H54 (cell line): ENCODE measurements at regions not wholly inside any gene's neighbourhood (a gene's known extent, or its start where the extent isn't known, plus 50 kb on each side); places are given as distances from the start of the nearest gene placed in this dataset.

ENCODE experiments used
- DNase-seq: peaks from one replicate; pipeline ENCODE4 v3.0.0; 2011; ENCODE audit warnings: low spot score, mixed read lengths; ENCODE audit not compliant: insufficient read length
- FAIRE-seq: peaks from 3 replicates; lab custom pipeline; 2011; peaks lifted over from hg19 to GRCh38; lab: Jason Lieb, UNC
- POLR2A ChIP-seq: IDR thresholded peaks from 2 replicates; pipeline ENCODE4 v1.6.1; 2011; ENCODE audit warnings: low read depth, mild to moderate bottlenecking, low read length

GRCh38 chr20:20835897-20836296 lies 123.5 kb upstream of the RALGAPA2 start:
- FAIRE-seq (no peak), DNase-seq (no peak)
- TF ChIP-seq POLR2A, result no peak

GRCh38 chr20:20834008-20834407 lies 121.6 kb upstream of the RALGAPA2 start:
- no peak for DNase-seq
- no peak for FAIRE-seq
- no peak for TF ChIP-seq POLR2A

GRCh38 chr20:20832715-20833114 lies 120.3 kb upstream of the RALGAPA2 start:
- FAIRE-seq (no peak), DNase-seq (no peak)
- no peak for TF ChIP-seq POLR2A

- TF ChIP-seq POLR2A, result no peak
- DNase-seq (no peak), FAIRE-seq (no peak)
These were observed 119.3 kb upstream of the RALGAPA2 start for GRCh38 chr20:20831794-20832193.

- DNase-seq, result no peak
- no peak for FAIRE-seq
- TF ChIP-seq POLR2A, result no peak
These were observed 117.2 kb upstream of the RALGAPA2 start for GRCh38 chr20:20829681-20830080.

- DNase-seq (no peak), FAIRE-seq (no peak)
- TF ChIP-seq POLR2A, result no peak
These were observed 115.7 kb upstream of the RALGAPA2 start for GRCh38 chr20:20827992-20828597.

GRCh38 chr20:20824924-20825584 lies 112.6 kb upstream of the RALGAPA2 start:
- no peak for FAIRE-seq
- TF ChIP-seq POLR2A, result no peak

GRCh38 chr20:20823476-20823881 lies 111.0 kb upstream of the RALGAPA2 start:
- DNase-seq (no peak), FAIRE-seq (no peak)
- no peak for TF ChIP-seq POLR2A

More at GRCh38 chr20:20824924-20825584, 112.6 kb upstream of the RALGAPA2 start:
- DNase-seq, result peak; percentile 46

- FAIRE-seq (no peak), DNase-seq (no peak)
These were observed 109.2 kb upstream of the RALGAPA2 start for GRCh38 chr20:20821484-20822260.

GRCh38 chr20:20820785-20821483 lies 108.5 kb upstream of the RALGAPA2 start:
- FAIRE-seq (no peak), DNase-seq (no peak)
- no peak for TF ChIP-seq POLR2A

More at GRCh38 chr20:20821484-20822260, 109.2 kb upstream of the RALGAPA2 start:
- no peak for TF ChIP-seq POLR2A

- no peak for FAIRE-seq
- no peak for TF ChIP-seq POLR2A
- DNase-seq, result no peak
These were observed 107.7 kb upstream of the RALGAPA2 start for GRCh38 chr20:20820104-20820503.

GRCh38 chr20:20816969-20817755 lies 104.7 kb upstream of the RALGAPA2 start:
- DNase-seq (no peak), FAIRE-seq (no peak)
- TF ChIP-seq POLR2A, result no peak

- FAIRE-seq (no peak), DNase-seq (no peak)
- no peak for TF ChIP-seq POLR2A
These were observed 103.4 kb upstream of the RALGAPA2 start for GRCh38 chr20:20815711-20816455.
